ENCODE measurements at regions not wholly inside any gene's neighbourhood (a gene's known extent, or its start where the extent isn't known, plus 50 kb on each side); places are given as distances from the start of the nearest gene placed in this dataset.

- TF ChIP-seq ZNF18 (CRISPR knock-in tag; IDR thresholded peaks at IDR 0.05; ENCODE audit: insufficient replicate concordance): no peak
- TF ChIP-seq, protein P1, sequence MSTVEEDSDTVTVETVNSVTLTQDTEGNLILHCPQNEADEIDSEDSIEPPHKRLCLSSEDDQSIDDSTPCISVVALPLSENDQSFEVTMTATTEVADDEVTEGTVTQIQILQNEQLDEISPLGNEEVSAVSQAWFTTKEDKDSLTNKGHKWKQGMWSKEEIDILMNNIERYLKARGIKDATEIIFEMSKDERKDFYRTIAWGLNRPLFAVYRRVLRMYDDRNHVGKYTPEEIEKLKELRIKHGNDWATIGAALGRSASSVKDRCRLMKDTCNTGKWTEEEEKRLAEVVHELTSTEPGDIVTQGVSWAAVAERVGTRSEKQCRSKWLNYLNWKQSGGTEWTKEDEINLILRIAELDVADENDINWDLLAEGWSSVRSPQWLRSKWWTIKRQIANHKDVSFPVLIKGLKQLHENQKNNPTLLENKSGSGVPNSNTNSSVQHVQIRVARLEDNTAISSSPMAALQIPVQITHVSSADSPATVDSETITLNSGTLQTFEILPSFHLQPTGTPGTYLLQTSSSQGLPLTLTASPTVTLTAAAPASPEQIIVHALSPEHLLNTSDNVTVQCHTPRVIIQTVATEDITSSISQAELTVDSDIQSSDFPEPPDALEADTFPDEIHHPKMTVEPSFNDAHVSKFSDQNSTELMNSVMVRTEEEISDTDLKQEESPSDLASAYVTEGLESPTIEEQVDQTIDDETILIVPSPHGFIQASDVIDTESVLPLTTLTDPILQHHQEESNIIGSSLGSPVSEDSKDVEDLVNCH (CRISPR knock-in tag; IDR thresholded peaks at IDR 0.05): no peak
- TF ChIP-seq, protein P2, sequence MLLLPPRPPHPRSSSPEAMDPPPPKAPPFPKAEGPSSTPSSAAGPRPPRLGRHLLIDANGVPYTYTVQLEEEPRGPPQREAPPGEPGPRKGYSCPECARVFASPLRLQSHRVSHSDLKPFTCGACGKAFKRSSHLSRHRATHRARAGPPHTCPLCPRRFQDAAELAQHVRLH (CRISPR knock-in tag; IDR thresholded peaks at IDR 0.05; ENCODE audit: borderline replicate concordance, low read depth): no peak
- no peak for TF ChIP-seq ZNF891 (CRISPR knock-in tag; IDR thresholded peaks at IDR 0.05)
These were observed 120.4 kb upstream of the TOM1L1 start (continued) for GRCh38 chr17:54780238-54780637.

GRCh38 chr17:54781389-54781788 lies 119.3 kb upstream of the TOM1L1 start:
- H3K4me1 ChIP-seq (ENCODE audit: insufficient read depth, low read length): no peaks in the 10 kb centered on the region
- no peak overlapping the region for H3K27ac ChIP-seq (ENCODE audit: extremely low read length, insufficient read depth, low read length)
- H3K27me3 ChIP-seq (ENCODE audit: control insufficient read depth in 1 of 2, insufficient read depth in 2 of 2, low read length in 2 of 2): no peaks in the 10 kb centered on the region; a peak in 1 of 5 replicates
- CTCF ChIA-PET (ENCODE audit: low intra/inter-chr PET ratio, low total read pairs): no interaction called here
- H3K4me3 ChIP-seq (replicated peaks in 1 of 3; ENCODE audit: insufficient read depth in 1 of 3, low read depth in 2 of 3, low read length in 3 of 3): no peak overlapping the region
- no TSS peak for BruUV-seq (replicated peaks)
- intact Hi-C loops (cut with micrococcal nuclease; ENCODE audit: unreplicated experiment) (no loop called here), in situ Hi-C loops (cut with HindIII; ENCODE audit: extremely low pct_ligation_motif_present, low pct_unique_long_range_greater_than_20kb) (no loop called here)
- no peak overlapping the region for H2AFZ ChIP-seq (ENCODE audit: low read length)
- no peaks in the 10 kb centered on the region for H3K9me3 ChIP-seq (ENCODE audit: low read length)
- DNase-seq (ENCODE audit: low spot score): no peak
- H3K9ac ChIP-seq (ENCODE audit: insufficient read depth, low read depth, low read length): no peak overlapping the region
- H3K4me2 ChIP-seq (ENCODE audit: low read depth, low read length): no peak overlapping the region
- no peaks in the 10 kb centered on the region for H3K79me2 ChIP-seq (ENCODE audit: insufficient read depth, low read length)
- ATAC-seq: no peak; the same call in 2 of the 3 replicates
- H3K36me3 ChIP-seq (replicated peaks in 1 of 2; ENCODE audit: control insufficient read depth in 1 of 2, insufficient read depth in 2 of 2, low read length in 2 of 2): no peaks in the 10 kb centered on the region
- H4K20me1 ChIP-seq (ENCODE audit: insufficient read depth, low read length): no peaks in the 10 kb centered on the region
- 7% methylated on average over 3 of the region's 3 CpGs for WGBS (ENCODE audit: low lambda C conversion rate)
- no peak for FAIRE-seq
- POLR2A ChIA-PET: no interaction called here
- 0 out of 2 replicates have a peak, but pooled peaks have one; percentile 26 for TF ChIP-seq ELF4 (CRISPR knock-in tag; IDR thresholded peaks at IDR 0.05; ENCODE audit: borderline replicate concordance)
- TF ChIP-seq ZNF563 (CRISPR knock-in tag; IDR thresholded peaks at IDR 0.05): no peak
